Gastrocnemius medialis (tissue), 4 donors: ENCODE measurements at regions not wholly inside any gene's neighbourhood (a gene's known extent, or its start where the extent isn't known, plus 50 kb on each side); places are given as distances from the start of the nearest gene placed in this dataset.

Experiments
- CTCF ChIP-seq, 5 experiments: fragments of 450-650 bp in 3 of 5; fragments of 200-600 bp in 2 of 5; sonication (generic) in 2 of 5; IDR thresholded peaks in 4 of 5; conservative IDR thresholded peaks in 1 of 5; 1 replicate in 4 of 5; 2 replicates in 1 of 5; pipeline ENCODE4 v1.5.1; 2016 to 2019; ENCODE audit warnings: antibody characterized with exemption in 5 of 5, mild to moderate bottlenecking in 3 of 5, moderate library complexity in 3 of 5
- POLR2A ChIP-seq, 2 donors: fragments of 450-650 bp; IDR thresholded peaks; one replicate each; pipeline ENCODE4 v1.6.1; 2017; ENCODE audit warnings: antibody characterized with exemption in 2 of 2, mild to moderate bottlenecking in 2 of 2, moderate library complexity in 2 of 2

- TF ChIP-seq CTCF (IDR thresholded peaks at IDR 0.05 in 4 of 5, conservative IDR thresholded peaks at IDR 0.05 in 1 of 5) (no peak), POLR2A (IDR thresholded peaks at IDR 0.05) (no peak)
These were observed 60.0 kb upstream of the CDH6 start for GRCh38 chr5:31133488-31133887.
